Neuronal stem cell (in vitro differentiated cells): ENCODE measurements at regions not wholly inside any gene's neighbourhood (a gene's known extent, or its start where the extent isn't known, plus 50 kb on each side); places are given as distances from the start of the nearest gene placed in this dataset.

Experiments
- DNase-seq: peaks from one replicate; pipeline ENCODE4 v3.0.0-alpha.2; 2013; ENCODE audit warnings: low spot score
- H2AFZ ChIP-seq: one replicate; pipeline ENCODE4 v1.6.1; 2013; ENCODE audit warnings: mild to moderate bottlenecking, low read length, inconsistent platforms
- H2AK5ac ChIP-seq: 2 replicates; pipeline ENCODE4 v1.6.1; 2013; ENCODE audit warnings: low read depth, mild to moderate bottlenecking, inconsistent platforms, low read length, moderate library complexity, mixed read lengths
- H2BK120ac ChIP-seq: 2 replicates; pipeline ENCODE4 v1.6.1; 2013; ENCODE audit warnings: low read depth, mild to moderate bottlenecking, inconsistent platforms, low read length, moderate library complexity, mixed read lengths
- H2BK12ac ChIP-seq: one replicate; pipeline ENCODE4 v1.6.1; 2013; ENCODE audit warnings: low read length, inconsistent platforms
- H2BK15ac ChIP-seq: 2 replicates; pipeline ENCODE4 v1.6.1; 2013; ENCODE audit warnings: mild to moderate bottlenecking, low read length, inconsistent platforms, mixed read lengths
- H2BK5ac ChIP-seq: one replicate; pipeline ENCODE4 v1.6.1; 2013; ENCODE audit warnings: inconsistent platforms, mild to moderate bottlenecking, low read length, moderate library complexity
- H3K14ac ChIP-seq: one replicate; pipeline ENCODE4 v1.6.1; 2013; ENCODE audit warnings: low read length, inconsistent platforms
- H3K18ac ChIP-seq: 2 replicates; pipeline ENCODE4 v1.6.1; 2013; ENCODE audit warnings: low read length, inconsistent platforms
- H3K23ac ChIP-seq: 2 replicates; pipeline ENCODE4 v1.6.1; 2013; ENCODE audit warnings: low read depth, mild to moderate bottlenecking, mixed read lengths, low read length, inconsistent platforms; ENCODE audit not compliant: poor library complexity
- H3K27ac ChIP-seq: replicated peaks from 3 replicates; pipeline ENCODE4 v1.5.1; 2013; ENCODE audit warnings: low read length, inconsistent platforms
- H3K27me3 ChIP-seq, 3 experiments: 2 replicates each; pipeline ENCODE4 v1.6.1; 2013; ENCODE audit warnings: low read length in 3 of 3, mild to moderate bottlenecking in 2 of 3, inconsistent platforms in 1 of 3, low read depth in 1 of 3, mixed read lengths in 1 of 3, moderate library complexity in 1 of 3; ENCODE audit not compliant: control insufficient read depth in 3 of 3, insufficient read depth in 3 of 3
- H3K36me3 ChIP-seq, 2 donors: replicated peaks in 1 of 2; 2 replicates each; pipeline ENCODE4 v1.6.1; 2013; ENCODE audit warnings: low read length in 2 of 2; ENCODE audit not compliant: control insufficient read depth in 2 of 2, insufficient read depth in 2 of 2
- H3K4ac ChIP-seq: 2 replicates; pipeline ENCODE4 v1.6.1; 2013; ENCODE audit warnings: inconsistent platforms, mild to moderate bottlenecking, low read length, moderate library complexity
- H3K4me1 ChIP-seq, 2 donors: 1 replicate in 1 of 2; 2 replicates in 1 of 2; pipeline ENCODE4 v1.6.1; 2013; ENCODE audit warnings: low read length in 2 of 2, low read depth in 1 of 2; ENCODE audit not compliant: control insufficient read depth in 2 of 2, insufficient read depth in 1 of 2
- H3K4me2 ChIP-seq: one replicate; pipeline ENCODE4 v1.6.1; 2013; ENCODE audit warnings: mild to moderate bottlenecking, low read length, inconsistent platforms; ENCODE audit not compliant: insufficient read depth, poor library complexity, severe bottlenecking
- H3K4me3 ChIP-seq, 2 donors: 2 replicates each; pipeline ENCODE4 v1.5.1; 2013; ENCODE audit warnings: low read length in 2 of 2, mild to moderate bottlenecking in 2 of 2, inconsistent platforms in 1 of 2, moderate library complexity in 1 of 2
- H3K79me1 ChIP-seq: one replicate; pipeline ENCODE4 v1.6.1; 2013; ENCODE audit warnings: low read depth, mild to moderate bottlenecking, inconsistent platforms, low read length, moderate library complexity
- H3K9ac ChIP-seq: one replicate; pipeline ENCODE4 v1.6.1; 2013; ENCODE audit warnings: mild to moderate bottlenecking, low read depth, low read length, inconsistent platforms; ENCODE audit not compliant: poor library complexity
- H3K9me3 ChIP-seq, 2 donors: replicated peaks in 1 of 2; 2 replicates each; pipeline versions ENCODE3 to v1.6.1; 2013; ENCODE audit warnings: low read length in 2 of 2, mild to moderate bottlenecking in 2 of 2, inconsistent platforms in 1 of 2, low read depth in 1 of 2, mixed read lengths in 1 of 2, moderate library complexity in 1 of 2; ENCODE audit not compliant: control insufficient read depth in 2 of 2, insufficient read depth in 1 of 2
- H4K8ac ChIP-seq: one replicate; pipeline ENCODE4 v1.6.1; 2013; ENCODE audit warnings: low read depth, mild to moderate bottlenecking, inconsistent platforms, low read length, moderate library complexity
- H4K91ac ChIP-seq: one replicate; pipeline ENCODE4 v1.6.1; 2013; ENCODE audit warnings: low read length, low read depth, mild to moderate bottlenecking, inconsistent platforms; ENCODE audit not compliant: poor library complexity
- WGBS, 2 donors: extraction: QIAGEN DNeasy Blood & Tissue Kit; methylation state at CpG; one replicate each; pipeline ENCODE4 v1.1.7; 2013; ENCODE audit warnings: missing lambda C conversion rate in 2 of 2, mixed read lengths in 1 of 2; ENCODE audit not compliant: insufficient read length in 2 of 2, insufficient replicate concordance in 1 of 2; ENCODE audit errors: extremely low coverage in 2 of 2; 5-methylcytosine and 5-hydroxymethylcytosine counted together

DNA sequence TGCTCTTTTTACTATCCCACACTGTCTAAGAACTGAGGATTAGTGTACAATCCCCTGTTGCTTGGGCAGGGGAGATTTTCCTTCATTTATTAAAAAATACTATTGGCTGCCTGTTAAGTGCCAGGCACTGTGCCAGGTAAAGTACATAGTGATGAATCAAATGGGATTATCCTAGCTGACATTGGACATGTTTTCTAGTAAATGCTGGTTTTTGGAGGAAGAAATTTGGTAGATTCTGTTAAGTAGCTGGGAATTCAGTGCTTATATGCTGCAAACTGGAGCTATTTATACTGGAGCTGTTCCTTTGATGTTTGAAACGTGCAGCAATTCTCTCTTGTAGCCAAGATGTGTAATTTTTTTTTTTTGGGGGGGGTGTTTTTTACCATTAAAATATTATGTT, 299.6 kb downstream of the EMP1 start:
- H2BK15ac ChIP-seq: no peak overlapping the region
- H4K8ac ChIP-seq: no peak overlapping the region
- H3K27ac ChIP-seq: no peak overlapping the region
- H3K18ac ChIP-seq: no peak overlapping the region
- H3K9me3 ChIP-seq: no peaks in the 10 kb centered on the region
- H3K4me2 ChIP-seq: no peak overlapping the region
- H3K4me1 ChIP-seq: peaks cover 0 to 5% of the 10 kb centered on the region in 2 donors
- no peak overlapping the region for H3K9ac ChIP-seq
- H2AK5ac ChIP-seq: no peak overlapping the region
- no peak overlapping the region for H2AFZ ChIP-seq
- DNase-seq: no peak
- H2BK120ac ChIP-seq: no peak overlapping the region
- no peak overlapping the region for H2BK5ac ChIP-seq
- H3K23ac ChIP-seq: no peak overlapping the region
- no peak overlapping the region for H4K91ac ChIP-seq
- no peaks in the 10 kb centered on the region for H3K36me3 ChIP-seq
- H3K4ac ChIP-seq: no peak overlapping the region
- H3K79me1 ChIP-seq: no peaks in the 10 kb centered on the region
- H3K4me3 ChIP-seq: no peak overlapping the region
- H2BK12ac ChIP-seq: no peak overlapping the region
- no CpG with 5 or more reads among the region's 1 CpG for WGBS, 2 donors
- H3K14ac ChIP-seq: no peak overlapping the region
- H3K27me3 ChIP-seq: peaks cover 0 to 6% (median 0%) of the 10 kb centered on the region in 3 experiments

DNA sequence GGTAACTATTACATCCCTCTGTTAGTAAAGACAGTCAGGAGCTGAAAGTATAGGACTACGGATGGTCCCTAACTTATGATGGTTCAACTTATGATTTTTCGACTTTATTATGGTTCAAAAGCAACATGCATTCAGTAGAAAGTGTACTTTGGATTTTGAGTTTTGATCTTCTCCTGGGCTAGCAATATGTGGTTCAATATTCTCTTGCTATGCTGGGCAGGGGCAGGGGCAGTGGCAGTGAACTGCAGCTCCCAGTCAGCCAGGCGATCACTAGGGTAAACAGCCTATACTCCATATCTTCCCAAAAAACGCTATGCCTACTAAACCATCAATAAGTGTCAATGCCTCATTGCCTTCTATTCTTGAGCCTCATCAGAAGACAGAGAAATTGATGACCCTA, 292.7 kb downstream of the EMP1 start:
- Histone ChIP-seq H3K18ac (no peak overlapping the region), H2BK5ac (no peak overlapping the region), H3K4me2 (no peak overlapping the region), H3K4me3 (no peak overlapping the region), H2AFZ (no peak overlapping the region), H4K8ac (no peak overlapping the region), H3K27ac (no peak overlapping the region), H3K9me3 (no peaks in the 10 kb centered on the region), H3K23ac (no peak overlapping the region), H3K4me1 (no peaks in the 10 kb centered on the region), H3K79me1 (no peaks in the 10 kb centered on the region), H3K14ac (no peak overlapping the region), H2BK120ac (no peak overlapping the region), H2BK15ac (no peak overlapping the region), H3K27me3 (peaks cover 0 to 3% (median 0%) of the 10 kb centered on the region in 3 experiments), H3K4ac (no peak overlapping the region), H3K9ac (no peak overlapping the region), H4K91ac (no peak overlapping the region), H2AK5ac (no peak overlapping the region), H2BK12ac (no peak overlapping the region), H3K36me3 (no peaks in the 10 kb centered on the region)
- no CpG with 5 or more reads among the region's 4 CpGs for WGBS, 2 donors
- no peak for DNase-seq

DNA sequence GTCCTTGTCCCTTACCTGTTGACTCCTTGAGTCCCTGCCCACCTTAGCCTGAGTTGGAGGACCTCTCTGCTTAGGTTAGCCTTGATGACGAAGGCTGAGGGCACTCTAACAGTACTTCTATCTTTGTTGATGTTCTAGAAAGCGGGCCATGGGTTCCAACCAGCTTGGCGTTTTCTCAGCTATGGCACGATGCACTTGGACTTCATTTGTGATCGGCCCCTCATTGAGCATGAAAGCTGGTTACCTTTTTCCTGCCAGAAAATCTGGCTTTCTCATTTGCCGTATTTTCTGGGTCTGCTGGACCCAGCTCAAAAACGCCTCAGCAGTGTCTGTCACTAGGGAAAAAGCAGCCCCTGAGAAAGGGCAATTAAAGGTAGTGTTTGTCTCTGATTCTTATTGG, 290.8 kb downstream of the EMP1 start:
- no CpG with 5 or more reads among the region's 7 CpGs for WGBS, 2 donors
- Histone ChIP-seq H3K23ac (no peak overlapping the region), H3K4me3 (no peak overlapping the region)

DNA sequence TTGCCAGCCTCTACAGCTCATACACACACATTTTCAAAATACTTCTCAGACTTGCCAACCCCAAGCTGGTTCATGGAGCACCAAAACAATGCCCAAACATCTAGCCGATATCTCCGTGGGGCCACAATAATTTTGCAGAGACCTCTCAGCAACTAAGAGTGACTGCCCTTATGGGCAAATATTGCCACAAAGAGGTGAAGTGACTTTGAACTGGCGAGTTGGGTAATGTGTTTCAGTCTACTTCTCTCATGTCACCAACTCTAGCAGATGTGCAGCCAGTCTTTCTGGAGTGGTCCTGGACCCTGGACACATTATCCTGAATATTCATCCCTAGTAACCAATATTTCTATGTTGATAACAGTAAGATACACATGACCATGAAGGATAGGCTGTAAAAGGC, 290.3 kb downstream of the EMP1 start:
- Histone ChIP-seq H3K79me1 (no peaks in the 10 kb centered on the region), H3K4me3 (no peak overlapping the region), H3K4ac (no peak overlapping the region), H3K9ac (no peak overlapping the region), H3K18ac (no peak overlapping the region), H3K27ac (no peak overlapping the region), H3K14ac (no peak overlapping the region), H3K36me3 (no peaks in the 10 kb centered on the region), H2BK120ac (no peak overlapping the region), H3K27me3 (peaks cover 0 to 3% (median 0%) of the 10 kb centered on the region in 3 experiments), H3K9me3 (no peaks in the 10 kb centered on the region), H2AFZ (no peak overlapping the region), H2BK15ac (no peak overlapping the region), H3K4me1 (no peaks in the 10 kb centered on the region), H4K91ac (no peak overlapping the region), H2BK5ac (no peak overlapping the region), H2BK12ac (no peak overlapping the region), H3K4me2 (no peak overlapping the region), H4K8ac (no peak overlapping the region), H2AK5ac (no peak overlapping the region), H3K23ac (no peak overlapping the region)
- no peak for DNase-seq
- WGBS, 2 donors: no CpG with 5 or more reads among the region's 3 CpGs

More for the DNA sequence above, 290.8 kb downstream of the EMP1 start:
- DNase-seq: no peak
- Histone ChIP-seq H2BK5ac (no peak overlapping the region), H3K14ac (no peak overlapping the region), H2BK12ac (no peak overlapping the region), H3K4ac (no peak overlapping the region), H3K9ac (no peak overlapping the region), H3K27me3 (peaks cover 0 to 3% (median 0%) of the 10 kb centered on the region in 3 experiments), H3K27ac (no peak overlapping the region), H2AK5ac (no peak overlapping the region), H3K4me1 (no peaks in the 10 kb centered on the region), H3K36me3 (no peaks in the 10 kb centered on the region), H3K4me2 (no peak overlapping the region), H4K91ac (no peak overlapping the region), H2BK120ac (no peak overlapping the region), H4K8ac (no peak overlapping the region), H3K9me3 (no peaks in the 10 kb centered on the region), H2BK15ac (no peak overlapping the region), H3K79me1 (no peaks in the 10 kb centered on the region), H2AFZ (no peak overlapping the region), H3K18ac (no peak overlapping the region)
